ENCODE measurements at regions not wholly inside any gene's neighbourhood (a gene's known extent, or its start where the extent isn't known, plus 50 kb on each side); places are given as distances from the start of the nearest gene placed in this dataset.

DNA sequence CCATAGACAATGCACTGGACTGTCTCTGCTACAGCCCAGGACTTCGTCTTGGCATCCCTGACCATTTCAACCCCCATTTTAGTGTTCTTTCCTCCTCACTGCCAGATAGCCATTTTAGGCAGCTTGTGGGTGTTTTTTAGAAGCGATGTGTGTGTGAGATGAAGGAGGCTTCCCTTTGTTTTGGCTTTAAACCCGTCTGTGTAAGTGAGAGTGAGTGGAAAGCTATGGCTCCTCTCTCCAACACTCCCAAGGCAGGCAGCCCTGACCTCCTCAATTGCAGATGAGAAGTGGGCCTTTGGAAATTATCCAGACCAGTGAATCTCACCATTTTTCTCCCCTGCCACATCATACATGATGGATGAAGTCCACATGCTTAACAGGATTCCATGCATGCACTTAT is 70.3 kb upstream of the PGBD5 start:
- Mint-ChIP-seq H3K4me3 (no peak overlapping the region), H3K4me1 (peaks cover 22% of the 10 kb centered on the region), H3K36me3 (no peaks in the 10 kb centered on the region), H3K27ac (no peak overlapping the region), H3K9me3 (peaks cover 4% of the 10 kb centered on the region), H3K27me3 (ENCODE audit: low read depth) (peaks cover 53% of the 10 kb centered on the region)
- TF ChIP-seq, protein P1, sequence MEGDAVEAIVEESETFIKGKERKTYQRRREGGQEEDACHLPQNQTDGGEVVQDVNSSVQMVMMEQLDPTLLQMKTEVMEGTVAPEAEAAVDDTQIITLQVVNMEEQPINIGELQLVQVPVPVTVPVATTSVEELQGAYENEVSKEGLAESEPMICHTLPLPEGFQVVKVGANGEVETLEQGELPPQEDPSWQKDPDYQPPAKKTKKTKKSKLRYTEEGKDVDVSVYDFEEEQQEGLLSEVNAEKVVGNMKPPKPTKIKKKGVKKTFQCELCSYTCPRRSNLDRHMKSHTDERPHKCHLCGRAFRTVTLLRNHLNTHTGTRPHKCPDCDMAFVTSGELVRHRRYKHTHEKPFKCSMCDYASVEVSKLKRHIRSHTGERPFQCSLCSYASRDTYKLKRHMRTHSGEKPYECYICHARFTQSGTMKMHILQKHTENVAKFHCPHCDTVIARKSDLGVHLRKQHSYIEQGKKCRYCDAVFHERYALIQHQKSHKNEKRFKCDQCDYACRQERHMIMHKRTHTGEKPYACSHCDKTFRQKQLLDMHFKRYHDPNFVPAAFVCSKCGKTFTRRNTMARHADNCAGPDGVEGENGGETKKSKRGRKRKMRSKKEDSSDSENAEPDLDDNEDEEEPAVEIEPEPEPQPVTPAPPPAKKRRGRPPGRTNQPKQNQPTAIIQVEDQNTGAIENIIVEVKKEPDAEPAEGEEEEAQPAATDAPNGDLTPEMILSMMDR (IDR thresholded peaks at IDR 0.05; ENCODE audit: unreplicated experiment): no peak
- no peak for DNase-seq (ENCODE audit: low spot score in 2 of 2, unreplicated experiment in 2 of 2)

DNA sequence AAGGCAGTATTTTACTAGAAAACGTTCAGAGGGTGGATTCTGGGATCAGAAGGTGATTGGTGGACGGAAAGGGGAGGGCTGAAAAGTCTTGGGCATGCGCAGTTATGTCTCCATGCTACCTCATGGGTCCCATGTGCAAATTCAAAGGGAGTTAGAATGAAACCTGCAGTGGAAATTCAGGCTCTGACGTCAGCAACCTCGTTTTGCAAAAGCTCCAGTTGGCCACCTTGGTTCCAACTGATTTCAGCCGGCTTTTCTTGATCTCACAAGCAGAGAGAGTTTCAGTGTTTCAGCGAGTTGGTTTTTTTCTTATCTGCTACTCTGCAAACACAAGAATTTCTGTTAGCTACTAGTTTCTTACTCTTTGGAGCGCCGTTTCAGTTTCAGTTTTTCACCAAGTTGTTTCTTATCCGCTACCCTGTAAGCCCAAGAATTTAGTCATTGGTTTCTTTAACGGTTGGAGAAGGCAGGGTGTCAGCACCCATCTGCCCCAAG is 69.8 kb upstream of the PGBD5 start:
- Mint-ChIP-seq H3K27ac (no peak overlapping the region), H3K9me3 (peaks cover 4% of the 10 kb centered on the region), H3K27me3 (ENCODE audit: low read depth) (peaks cover 58% of the 10 kb centered on the region), H3K36me3 (no peaks in the 10 kb centered on the region), H3K4me3 (no peak overlapping the region), H3K4me1 (peaks cover 22% of the 10 kb centered on the region)
- DNase-seq (ENCODE audit: low spot score in 2 of 2, unreplicated experiment in 2 of 2): no peak
- TF ChIP-seq, protein P1 (IDR thresholded peaks at IDR 0.05; ENCODE audit: unreplicated experiment): no peak

DNA sequence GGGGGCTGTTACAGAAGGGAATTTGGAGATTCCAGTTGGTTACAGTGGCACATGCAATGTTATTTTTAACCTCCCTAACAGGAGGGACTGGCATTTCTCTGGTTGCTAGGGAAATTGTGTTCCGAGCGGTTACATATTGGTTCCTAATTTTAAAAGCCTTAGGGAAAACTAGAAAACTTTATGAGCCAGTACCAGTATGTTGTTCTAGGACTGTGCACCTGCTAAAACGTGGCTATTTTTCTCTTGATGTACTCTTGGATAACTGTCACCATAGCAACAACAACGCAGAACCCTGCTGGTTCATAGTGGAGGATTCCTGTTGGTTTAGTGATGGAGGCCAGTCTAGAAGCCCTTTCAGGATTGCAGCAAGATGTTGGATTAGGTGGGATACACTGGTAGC is 68.9 kb upstream of the PGBD5 start:
- Mint-ChIP-seq H3K4me1 (peaks cover 22% of the 10 kb centered on the region), H3K4me3 (no peak overlapping the region), H3K27ac (no peak overlapping the region), H3K9me3 (peaks cover 3% of the 10 kb centered on the region), H3K27me3 (ENCODE audit: low read depth) (peaks cover 65% of the 10 kb centered on the region), H3K36me3 (no peaks in the 10 kb centered on the region)
- TF ChIP-seq, protein P1 (IDR thresholded peaks at IDR 0.05; ENCODE audit: unreplicated experiment): no peak
- DNase-seq (ENCODE audit: low spot score in 2 of 2, unreplicated experiment in 2 of 2): no peak

DNA sequence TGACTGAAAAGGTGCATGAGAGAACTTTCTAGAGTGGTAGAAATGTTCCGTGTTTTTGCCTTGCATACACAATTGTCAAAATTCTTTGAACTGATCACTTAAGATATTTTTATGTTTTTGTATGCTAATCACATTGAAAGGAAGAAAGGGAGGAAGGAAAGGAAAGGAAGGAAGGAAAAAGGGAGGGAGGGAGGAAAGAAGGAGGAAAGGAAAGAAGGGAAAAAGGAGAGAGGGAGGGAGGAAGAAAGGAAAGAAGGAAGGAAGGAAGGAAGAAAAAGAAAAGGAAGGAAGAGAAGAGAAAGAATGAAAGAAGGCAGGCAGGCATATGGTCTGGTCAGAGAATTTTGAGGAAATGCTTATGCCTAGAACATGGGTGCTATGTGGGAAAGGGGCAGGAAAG is 68.4 kb upstream of the PGBD5 start:
- no peak for DNase-seq (ENCODE audit: low spot score in 2 of 2, unreplicated experiment in 2 of 2)
- peaks cover 22% of the 10 kb centered on the region for H3K4me1 Mint-ChIP-seq
- no peak overlapping the region for H3K27ac Mint-ChIP-seq
- no peak overlapping the region for H3K4me3 Mint-ChIP-seq
- no peaks in the 10 kb centered on the region for H3K36me3 Mint-ChIP-seq
- TF ChIP-seq, protein P1 (IDR thresholded peaks at IDR 0.05; ENCODE audit: unreplicated experiment): no peak
- H3K9me3 Mint-ChIP-seq: no peaks in the 10 kb centered on the region
- peaks cover 70% of the 10 kb centered on the region for H3K27me3 Mint-ChIP-seq (ENCODE audit: low read depth)

DNA sequence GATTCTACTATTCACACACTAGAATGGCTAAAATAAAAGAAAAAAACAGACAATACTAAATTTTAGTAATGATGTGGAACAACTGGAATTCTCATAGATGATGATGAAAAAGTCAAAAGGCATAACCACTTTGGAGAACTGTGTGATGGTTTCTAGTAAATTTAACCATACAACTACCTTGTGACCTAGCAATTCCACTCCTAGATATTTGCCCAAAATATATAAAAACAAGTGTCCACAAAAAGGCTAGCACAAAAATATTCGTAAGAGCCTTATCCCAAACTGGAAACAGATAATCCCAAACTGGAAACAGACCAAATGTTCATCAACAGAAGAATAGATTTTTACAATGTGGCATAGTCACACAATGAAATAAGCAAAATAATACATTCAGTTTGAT is 67.9 kb upstream of the PGBD5 start:
- peaks cover 72% of the 10 kb centered on the region for H3K27me3 Mint-ChIP-seq (ENCODE audit: low read depth)
- no peaks in the 10 kb centered on the region for H3K9me3 Mint-ChIP-seq
- H3K4me3 Mint-ChIP-seq: no peak overlapping the region
- TF ChIP-seq, protein P1 (IDR thresholded peaks at IDR 0.05; ENCODE audit: unreplicated experiment): no peak
- DNase-seq (ENCODE audit: low spot score in 2 of 2, unreplicated experiment in 2 of 2): no peak
- H3K36me3 Mint-ChIP-seq: no peaks in the 10 kb centered on the region
- H3K4me1 Mint-ChIP-seq: peaks cover 21% of the 10 kb centered on the region
- no peak overlapping the region for H3K27ac Mint-ChIP-seq

DNA sequence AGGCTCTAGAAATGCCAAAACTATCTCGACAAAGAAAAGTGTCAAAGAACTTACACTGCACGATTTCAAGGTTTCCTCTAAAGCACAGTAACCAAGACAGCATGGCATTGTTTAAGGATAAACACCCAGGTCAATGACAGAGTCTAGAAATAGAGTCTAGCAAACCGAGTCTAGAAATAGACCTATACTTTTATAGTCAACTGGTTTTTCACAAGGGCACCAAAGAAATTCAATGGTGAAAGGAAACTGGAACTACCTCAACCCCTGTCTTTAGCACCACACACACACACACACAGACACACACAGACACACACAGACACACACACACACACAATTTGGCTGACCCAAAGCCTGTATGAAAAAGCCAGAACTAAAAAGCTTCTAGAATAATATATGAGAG is 67.1 kb upstream of the PGBD5 start:
- no peak overlapping the region for H3K27ac Mint-ChIP-seq
- no peaks in the 10 kb centered on the region for H3K36me3 Mint-ChIP-seq
- no peak for DNase-seq (ENCODE audit: low spot score in 2 of 2, unreplicated experiment in 2 of 2)
- peaks cover 14% of the 10 kb centered on the region for H3K4me1 Mint-ChIP-seq
- H3K4me3 Mint-ChIP-seq: no peak overlapping the region
- peaks cover 67% of the 10 kb centered on the region for H3K27me3 Mint-ChIP-seq (ENCODE audit: low read depth)
- TF ChIP-seq, protein P1 (IDR thresholded peaks at IDR 0.05; ENCODE audit: unreplicated experiment): no peak
- no peaks in the 10 kb centered on the region for H3K9me3 Mint-ChIP-seq

Data from mesothelial cell of epicardium (in vitro differentiated cells).